ENCODE measurements at regions not wholly inside any gene's neighbourhood (a gene's known extent, or its start where the extent isn't known, plus 50 kb on each side); places are given as distances from the start of the nearest gene placed in this dataset.
A peak's percentile ranks its signal among the peaks of the same experiment; 100 is the strongest.

- Histone ChIP-seq H4K8ac (ENCODE audit: low read length) (no peak overlapping the region), H2BK12ac (ENCODE audit: low read length in 2 of 2) (no peak overlapping the region), H3K79me1 (replicated peaks; ENCODE audit: low read length, poor library complexity, severe bottlenecking) (no peaks in the 10 kb centered on the region), H3K18ac (ENCODE audit: low read depth in 1 of 2, low read length in 2 of 2) (no peak overlapping the region), H3K36me3 (ENCODE audit: control insufficient read depth in 1 of 2, insufficient read depth in 2 of 2, low read depth in 1 of 2, low read length in 2 of 2) (no peaks in the 10 kb centered on the region), H3K4me1 (ENCODE audit: control insufficient read depth, insufficient read depth, low read depth, low read length) (peaks cover 3% of the 10 kb centered on the region), H3K23ac (ENCODE audit: low read length in 2 of 2) (no peak overlapping the region), H2AFZ (ENCODE audit: low read depth, low read length) (no peak overlapping the region), H3K4ac (ENCODE audit: low read depth in 1 of 2, low read length in 2 of 2) (no peak overlapping the region), H2AK5ac (ENCODE audit: low read length, severe bottlenecking) (no peak overlapping the region), H2BK15ac (ENCODE audit: low read depth, poor library complexity, severe bottlenecking) (no peak overlapping the region), H3K27me3 (ENCODE audit: control insufficient read depth in 1 of 2, insufficient read depth in 1 of 2, low read length in 2 of 2) (no peaks in the 10 kb centered on the region), H3K4me2 (ENCODE audit: low read length, poor library complexity, severe bottlenecking) (no peak overlapping the region), H2BK5ac (ENCODE audit: low read depth, low read length, poor library complexity, severe bottlenecking) (no peak overlapping the region), H4K91ac (ENCODE audit: low read length) (no peak overlapping the region), H3K9ac (ENCODE audit: low read length) (no peak overlapping the region), H3K14ac (ENCODE audit: low read length in 2 of 2) (no peak overlapping the region), H3K27ac (ENCODE audit: low read length, poor library complexity, severe bottlenecking) (no peak overlapping the region), H3K9me3 (ENCODE audit: control insufficient read depth, low read length) (no peaks in the 10 kb centered on the region), H2BK120ac (ENCODE audit: low read depth, low read length) (no peak overlapping the region), H3K4me3 (ENCODE audit: insufficient read depth in 1 of 2, low read depth in 1 of 2, low read length in 2 of 2) (no peak overlapping the region)
- 89% methylated on average over 1 of the region's 2 CpGs for WGBS
- no peak for DNase-seq
Observed at GRCh38 chr9:13806714-13807113, 507.2 kb downstream of the NFIB start.

- no peak overlapping the region for H3K9ac ChIP-seq (ENCODE audit: low read length)
- H2BK15ac ChIP-seq (ENCODE audit: low read depth, poor library complexity, severe bottlenecking): no peak overlapping the region
- no peak for DNase-seq
- no peak overlapping the region for H3K14ac ChIP-seq (ENCODE audit: low read length in 2 of 2)
- no peaks in the 10 kb centered on the region for H3K79me1 ChIP-seq (replicated peaks; ENCODE audit: low read length, poor library complexity, severe bottlenecking)
- no peak overlapping the region for H2BK12ac ChIP-seq (ENCODE audit: low read length in 2 of 2)
- H3K27me3 ChIP-seq (ENCODE audit: control insufficient read depth in 1 of 2, insufficient read depth in 1 of 2, low read length in 2 of 2): no peaks in the 10 kb centered on the region
- no peak overlapping the region for H3K23ac ChIP-seq (ENCODE audit: low read length in 2 of 2)
- no peak overlapping the region for H2AK5ac ChIP-seq (ENCODE audit: low read length, severe bottlenecking)
- no peak overlapping the region for H2AFZ ChIP-seq (ENCODE audit: low read depth, low read length)
- H2BK5ac ChIP-seq (ENCODE audit: low read depth, low read length, poor library complexity, severe bottlenecking): no peak overlapping the region
- H3K27ac ChIP-seq (ENCODE audit: low read length, poor library complexity, severe bottlenecking): no peak overlapping the region
- H3K9me3 ChIP-seq (ENCODE audit: control insufficient read depth, low read length): no peaks in the 10 kb centered on the region
- peaks cover 3% of the 10 kb centered on the region for H3K4me1 ChIP-seq (ENCODE audit: control insufficient read depth, insufficient read depth, low read depth, low read length)
- H4K8ac ChIP-seq (ENCODE audit: low read length): no peak overlapping the region
- H3K18ac ChIP-seq (ENCODE audit: low read depth in 1 of 2, low read length in 2 of 2): no peak overlapping the region
- 87% methylated on average over 5 of the region's 5 CpGs for WGBS
- no peaks in the 10 kb centered on the region for H3K36me3 ChIP-seq (ENCODE audit: control insufficient read depth in 1 of 2, insufficient read depth in 2 of 2, low read depth in 1 of 2, low read length in 2 of 2)
- no peak overlapping the region for H3K4me2 ChIP-seq (ENCODE audit: low read length, poor library complexity, severe bottlenecking)
- no peak overlapping the region for H3K4me3 ChIP-seq (ENCODE audit: insufficient read depth in 1 of 2, low read depth in 1 of 2, low read length in 2 of 2)
- no peak overlapping the region for H3K4ac ChIP-seq (ENCODE audit: low read depth in 1 of 2, low read length in 2 of 2)
- no peak overlapping the region for H2BK120ac ChIP-seq (ENCODE audit: low read depth, low read length)
- H4K91ac ChIP-seq (ENCODE audit: low read length): no peak overlapping the region
Observed at GRCh38 chr9:13805546-13805945, 508.4 kb downstream of the NFIB start.

GRCh38 chr9:13804532-13804931, 509.4 kb downstream of the NFIB start:
- Histone ChIP-seq H2BK5ac (ENCODE audit: low read depth, low read length, poor library complexity, severe bottlenecking) (no peak overlapping the region), H3K14ac (ENCODE audit: low read length in 2 of 2) (no peak overlapping the region), H2BK12ac (ENCODE audit: low read length in 2 of 2) (no peak overlapping the region), H2AFZ (ENCODE audit: low read depth, low read length) (no peak overlapping the region), H3K27ac (ENCODE audit: low read length, poor library complexity, severe bottlenecking) (peak overlapping the region; percentile 10), H3K23ac (ENCODE audit: low read length in 2 of 2) (no peak overlapping the region), H3K18ac (ENCODE audit: low read depth in 1 of 2, low read length in 2 of 2) (no peak overlapping the region), H3K4me1 (ENCODE audit: control insufficient read depth, insufficient read depth, low read depth, low read length) (peaks cover 3% of the 10 kb centered on the region), H3K27me3 (ENCODE audit: control insufficient read depth in 1 of 2, insufficient read depth in 1 of 2, low read length in 2 of 2) (no peaks in the 10 kb centered on the region), H3K4ac (ENCODE audit: low read depth in 1 of 2, low read length in 2 of 2) (no peak overlapping the region), H4K91ac (ENCODE audit: low read length) (no peak overlapping the region), H3K79me1 (replicated peaks; ENCODE audit: low read length, poor library complexity, severe bottlenecking) (no peaks in the 10 kb centered on the region), H3K4me3 (ENCODE audit: insufficient read depth in 1 of 2, low read depth in 1 of 2, low read length in 2 of 2) (no peak overlapping the region), H3K9ac (ENCODE audit: low read length) (no peak overlapping the region), H3K36me3 (ENCODE audit: control insufficient read depth in 1 of 2, insufficient read depth in 2 of 2, low read depth in 1 of 2, low read length in 2 of 2) (no peaks in the 10 kb centered on the region), H4K8ac (ENCODE audit: low read length) (no peak overlapping the region), H3K9me3 (ENCODE audit: control insufficient read depth, low read length) (no peaks in the 10 kb centered on the region), H2AK5ac (ENCODE audit: low read length, severe bottlenecking) (no peak overlapping the region), H2BK120ac (ENCODE audit: low read depth, low read length) (no peak overlapping the region), H3K4me2 (ENCODE audit: low read length, poor library complexity, severe bottlenecking) (no peak overlapping the region), H2BK15ac (ENCODE audit: low read depth, poor library complexity, severe bottlenecking) (no peak overlapping the region)
- no peak for DNase-seq
- WGBS: 91% methylated on average over 4 of the region's 4 CpGs

DNA sequence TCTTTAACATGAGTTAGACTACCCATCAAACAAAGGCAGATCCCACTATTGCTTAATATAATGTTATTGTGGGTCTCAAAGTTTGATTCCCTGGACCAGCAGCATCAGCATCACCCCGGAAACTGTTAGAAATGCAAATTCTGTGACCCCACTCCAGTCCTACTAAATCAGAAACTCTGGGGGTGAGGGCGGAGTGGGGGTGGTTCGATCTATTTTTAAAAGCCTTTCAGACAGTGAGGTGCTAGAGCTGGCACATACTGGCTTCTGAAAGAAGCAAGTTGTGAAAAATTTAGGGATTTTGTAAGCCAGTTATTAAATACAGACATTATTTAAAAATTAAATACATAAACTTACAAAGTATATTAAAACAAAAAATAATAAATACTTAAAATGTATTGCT, 513.2 kb downstream of the NFIB start:
- no peak overlapping the region for H2AFZ ChIP-seq (ENCODE audit: low read depth, low read length)
- no peak for DNase-seq
- H3K79me1 ChIP-seq (replicated peaks; ENCODE audit: low read length, poor library complexity, severe bottlenecking): no peaks in the 10 kb centered on the region
- H2BK5ac ChIP-seq (ENCODE audit: low read depth, low read length, poor library complexity, severe bottlenecking): no peak overlapping the region
- no peak overlapping the region for H2BK120ac ChIP-seq (ENCODE audit: low read depth, low read length)
- H3K23ac ChIP-seq (ENCODE audit: low read length in 2 of 2): no peak overlapping the region
- H3K9ac ChIP-seq (ENCODE audit: low read length): no peak overlapping the region
- H2BK15ac ChIP-seq (ENCODE audit: low read depth, poor library complexity, severe bottlenecking): no peak overlapping the region
- peaks cover 3% of the 10 kb centered on the region for H3K4me1 ChIP-seq (ENCODE audit: control insufficient read depth, insufficient read depth, low read depth, low read length)
- no peaks in the 10 kb centered on the region for H3K36me3 ChIP-seq (ENCODE audit: control insufficient read depth in 1 of 2, insufficient read depth in 2 of 2, low read depth in 1 of 2, low read length in 2 of 2)
- H3K27ac ChIP-seq (ENCODE audit: low read length, poor library complexity, severe bottlenecking): no peak overlapping the region
- H4K8ac ChIP-seq (ENCODE audit: low read length): no peak overlapping the region
- no peak overlapping the region for H3K4ac ChIP-seq (ENCODE audit: low read depth in 1 of 2, low read length in 2 of 2)
- H2BK12ac ChIP-seq (ENCODE audit: low read length in 2 of 2): no peak overlapping the region
- H3K18ac ChIP-seq (ENCODE audit: low read depth in 1 of 2, low read length in 2 of 2): no peak overlapping the region
- no peak overlapping the region for H3K4me2 ChIP-seq (ENCODE audit: low read length, poor library complexity, severe bottlenecking)
- no peaks in the 10 kb centered on the region for H3K27me3 ChIP-seq (ENCODE audit: control insufficient read depth in 1 of 2, insufficient read depth in 1 of 2, low read length in 2 of 2)
- H3K14ac ChIP-seq (ENCODE audit: low read length in 2 of 2): no peak overlapping the region
- no peak overlapping the region for H2AK5ac ChIP-seq (ENCODE audit: low read length, severe bottlenecking)
- no CpG with 5 or more reads among the region's 3 CpGs for WGBS
- H3K9me3 ChIP-seq (ENCODE audit: control insufficient read depth, low read length): no peaks in the 10 kb centered on the region
- no peak overlapping the region for H4K91ac ChIP-seq (ENCODE audit: low read length)
- no peak overlapping the region for H3K4me3 ChIP-seq (ENCODE audit: insufficient read depth in 1 of 2, low read depth in 1 of 2, low read length in 2 of 2)
